ENCODE measurements at regions not wholly inside any gene's neighbourhood (a gene's known extent, or its start where the extent isn't known, plus 50 kb on each side); places are given as distances from the start of the nearest gene placed in this dataset.

DNA sequence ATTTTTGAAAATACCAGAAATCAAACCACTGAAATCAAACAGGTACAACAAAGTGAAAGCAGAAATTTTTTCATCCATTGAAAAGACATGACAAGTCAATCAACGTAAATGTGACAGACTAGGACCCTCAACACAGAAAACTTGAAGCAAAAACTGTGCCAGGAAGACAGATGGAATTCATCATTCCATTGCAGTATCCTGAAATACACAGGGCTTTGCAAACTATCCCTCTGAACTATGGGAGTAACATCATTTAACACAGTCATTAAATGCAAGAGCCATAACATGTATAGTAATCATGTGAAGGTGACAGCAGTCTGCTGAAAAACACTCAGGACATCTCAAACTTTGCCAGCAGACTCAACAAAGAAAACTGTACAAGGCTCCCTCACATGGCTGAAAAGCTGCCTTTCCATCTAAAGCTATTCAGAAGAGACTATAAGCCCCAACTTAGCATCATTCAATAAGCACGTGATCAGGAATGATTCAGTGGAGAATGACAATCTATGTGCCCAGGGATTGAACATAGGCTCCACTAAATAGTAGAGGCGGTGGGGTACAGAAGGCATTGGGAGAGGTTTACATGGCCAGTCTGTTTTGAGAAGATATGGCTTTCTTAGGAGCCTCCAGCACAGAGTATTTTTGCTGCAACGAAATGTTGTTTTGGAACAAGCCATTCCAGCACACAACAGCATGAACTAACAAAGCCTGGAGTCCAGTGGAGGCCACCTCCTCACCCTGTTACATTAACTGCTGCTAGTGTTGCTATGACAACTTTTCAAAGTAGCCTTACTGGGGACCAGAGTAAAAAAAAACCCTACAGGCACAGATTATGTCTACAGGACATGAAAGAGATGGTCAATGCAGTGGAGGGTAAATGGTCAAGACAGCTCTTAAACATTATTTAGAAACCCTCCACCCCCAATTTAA is 274.5 kb upstream of the NOCT start:
- DNase-seq, result no peak

DNA sequence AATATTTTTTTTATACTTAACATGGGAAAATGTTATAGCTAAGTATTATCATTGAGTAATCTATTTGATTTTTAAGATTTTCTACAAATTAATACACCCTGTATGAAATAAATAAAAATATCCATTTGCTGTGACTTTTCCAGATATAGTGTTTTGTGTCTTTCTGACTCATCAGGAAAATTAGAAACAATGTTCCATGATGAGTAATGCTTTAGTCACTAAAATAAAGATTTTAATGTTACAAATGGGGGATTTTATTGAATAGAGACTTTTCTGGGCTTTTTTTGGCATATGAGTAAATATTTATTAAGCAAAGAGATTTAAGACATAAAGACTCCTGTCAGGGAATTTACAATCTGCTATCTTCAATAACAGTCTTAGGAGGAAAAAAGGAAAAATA is 279.2 kb upstream of the NOCT start:
- no peak for DNase-seq

DNA sequence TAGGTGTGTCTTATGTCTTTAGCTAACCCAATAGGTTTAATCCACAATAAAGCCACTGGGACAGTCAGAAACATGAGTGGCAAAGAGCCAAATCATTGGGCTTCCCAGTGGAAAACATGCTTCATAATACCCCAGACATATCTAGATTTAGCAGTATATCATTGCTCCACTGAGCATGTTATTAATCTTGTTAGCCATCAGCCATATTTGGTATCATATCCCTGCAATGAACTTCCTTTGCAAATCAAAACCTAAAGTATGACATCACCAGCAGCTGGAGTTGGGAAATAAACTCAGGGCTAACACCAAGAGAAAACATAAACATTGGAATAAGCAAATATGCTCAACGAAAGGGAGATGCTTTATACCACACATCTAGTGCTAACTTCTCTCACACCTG is 280.8 kb upstream of the NOCT start:
- no peak for DNase-seq

DNA sequence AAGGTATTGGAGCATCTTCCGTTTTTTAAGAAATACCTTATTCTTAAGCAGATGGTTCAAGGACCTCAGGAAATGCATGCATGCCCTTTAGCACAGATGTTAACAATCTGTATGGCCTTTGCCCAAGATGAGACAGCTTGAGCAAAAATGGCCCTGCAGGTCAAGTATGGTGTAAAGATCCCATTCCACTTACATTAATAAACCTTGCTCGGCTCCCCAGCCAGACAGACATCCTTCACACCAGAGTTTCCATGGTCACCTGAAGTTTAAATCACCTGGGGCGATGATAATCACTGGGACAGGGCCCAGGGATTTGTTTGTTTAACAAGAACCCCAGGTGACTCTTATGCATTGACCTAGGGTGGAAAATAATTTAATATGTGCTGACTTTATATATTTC is 287.0 kb upstream of the NOCT start:
- DNase-seq, result no peak

DNA sequence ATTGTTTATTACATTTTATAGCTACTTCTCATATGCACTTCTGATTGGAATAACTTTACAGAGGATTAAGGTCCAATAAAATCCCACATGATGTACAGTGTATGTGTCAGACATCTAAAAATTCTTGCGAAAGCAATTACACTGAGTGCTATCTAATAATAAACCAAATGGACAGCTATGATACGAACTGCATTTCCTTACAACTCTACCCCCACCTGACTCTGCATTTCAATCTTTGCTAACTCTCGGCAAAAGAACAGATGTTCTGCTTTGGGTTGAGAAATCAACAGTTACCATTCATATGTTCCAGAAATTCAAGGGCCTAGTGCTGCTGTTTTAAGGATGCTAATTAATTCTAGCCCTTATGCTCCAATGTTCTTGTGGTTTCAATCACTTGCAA is 287.9 kb upstream of the NOCT start:
- DNase-seq, result no peak

DNA sequence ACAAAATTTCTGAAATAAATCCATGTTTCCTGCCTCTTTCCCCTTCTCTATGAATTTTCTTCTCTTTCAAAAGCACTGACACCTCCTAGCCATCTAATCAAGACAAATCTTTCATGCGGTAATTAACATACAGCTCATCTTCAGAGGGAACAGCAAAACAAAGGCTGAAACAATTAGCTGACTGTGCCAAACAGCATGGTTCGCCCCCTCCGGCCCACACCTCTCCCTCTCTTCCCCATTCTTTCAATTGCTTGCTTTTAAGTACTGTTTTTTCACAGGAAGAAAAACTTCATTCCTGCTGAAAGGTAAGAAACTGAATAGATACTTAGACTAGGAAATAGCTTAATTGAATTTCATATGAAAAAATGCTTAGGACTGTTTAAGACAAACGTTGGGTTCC is 291.1 kb upstream of the NOCT start:
- DNase-seq, result no peak

DNA sequence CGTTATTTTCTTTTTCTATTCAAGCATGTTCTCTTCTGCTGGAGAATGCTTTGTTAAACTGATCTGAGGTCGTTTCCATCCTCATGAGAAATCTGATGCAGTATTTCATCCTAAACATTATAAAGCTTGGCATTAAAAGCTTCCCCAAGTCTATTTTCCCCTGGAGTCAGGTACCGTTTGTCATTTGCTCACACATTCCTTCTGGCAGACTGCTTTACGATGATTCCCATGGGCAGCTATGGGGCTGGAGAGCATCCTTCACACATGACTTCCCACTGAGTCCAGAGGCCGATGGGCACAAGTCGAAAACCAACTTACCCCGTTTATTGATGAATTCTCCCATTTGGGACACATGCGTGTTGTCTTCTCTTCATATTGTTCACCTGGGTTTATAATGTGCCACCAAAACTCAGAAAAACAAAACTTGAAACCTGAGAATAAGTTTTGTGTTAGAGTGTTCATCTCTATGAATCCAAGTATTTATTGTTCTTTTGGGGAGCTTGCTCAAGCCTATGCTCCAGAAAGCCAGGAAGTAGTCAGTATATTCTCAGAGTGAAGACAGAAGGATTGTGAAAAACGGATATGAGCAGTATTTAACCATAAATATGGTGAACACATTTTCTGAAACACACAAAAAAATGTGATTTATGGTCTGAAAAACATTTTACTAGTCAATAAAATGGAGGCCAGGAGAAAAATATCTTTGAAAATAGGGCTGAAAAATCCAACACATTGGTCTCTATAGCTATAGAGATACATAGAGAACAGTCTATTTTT is 298.8 kb upstream of the NOCT start:
- DNase-seq, result peak; percentile 11 to 12

DNA sequence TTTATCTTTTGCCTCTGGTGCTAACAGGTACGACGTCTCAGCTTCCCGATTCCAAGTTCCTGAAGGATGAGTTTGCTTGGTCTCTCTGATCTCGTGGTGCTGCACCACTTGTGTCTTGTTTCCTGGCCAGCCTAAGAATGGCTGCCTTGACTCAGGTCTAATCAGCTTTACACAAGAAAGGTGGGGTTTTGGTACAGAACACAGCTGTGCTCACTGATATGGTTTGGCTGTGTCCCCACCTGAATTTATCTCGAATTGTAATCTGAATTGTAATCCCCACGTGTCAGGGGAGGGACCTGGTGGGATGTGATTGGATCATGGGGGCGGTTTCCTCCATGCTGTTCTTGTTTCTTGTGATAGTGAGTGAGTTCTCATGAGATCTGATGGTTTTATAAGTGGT is 305.3 kb upstream of the NOCT start:
- no peak for DNase-seq

DNA sequence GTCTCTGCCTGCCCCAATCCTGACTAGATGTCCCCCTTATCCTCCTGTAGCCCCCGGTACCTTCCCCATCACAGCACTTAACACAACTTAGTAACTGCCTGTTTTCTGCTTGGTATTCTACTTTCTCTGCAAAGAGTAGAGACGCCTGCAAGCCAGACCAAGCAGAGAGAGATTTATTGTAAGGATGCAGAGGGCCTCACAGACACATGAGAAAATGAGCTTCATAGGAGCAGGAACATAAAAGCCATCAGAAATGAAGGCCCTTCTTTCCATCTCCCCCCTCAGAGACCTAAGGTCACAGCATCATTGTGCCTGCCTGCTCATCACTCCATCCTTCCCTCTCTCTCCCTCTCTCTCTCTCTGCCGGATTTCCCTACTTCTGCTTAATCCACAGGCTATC is 305.7 kb upstream of the NOCT start:
- DNase-seq, result no peak

DNA sequence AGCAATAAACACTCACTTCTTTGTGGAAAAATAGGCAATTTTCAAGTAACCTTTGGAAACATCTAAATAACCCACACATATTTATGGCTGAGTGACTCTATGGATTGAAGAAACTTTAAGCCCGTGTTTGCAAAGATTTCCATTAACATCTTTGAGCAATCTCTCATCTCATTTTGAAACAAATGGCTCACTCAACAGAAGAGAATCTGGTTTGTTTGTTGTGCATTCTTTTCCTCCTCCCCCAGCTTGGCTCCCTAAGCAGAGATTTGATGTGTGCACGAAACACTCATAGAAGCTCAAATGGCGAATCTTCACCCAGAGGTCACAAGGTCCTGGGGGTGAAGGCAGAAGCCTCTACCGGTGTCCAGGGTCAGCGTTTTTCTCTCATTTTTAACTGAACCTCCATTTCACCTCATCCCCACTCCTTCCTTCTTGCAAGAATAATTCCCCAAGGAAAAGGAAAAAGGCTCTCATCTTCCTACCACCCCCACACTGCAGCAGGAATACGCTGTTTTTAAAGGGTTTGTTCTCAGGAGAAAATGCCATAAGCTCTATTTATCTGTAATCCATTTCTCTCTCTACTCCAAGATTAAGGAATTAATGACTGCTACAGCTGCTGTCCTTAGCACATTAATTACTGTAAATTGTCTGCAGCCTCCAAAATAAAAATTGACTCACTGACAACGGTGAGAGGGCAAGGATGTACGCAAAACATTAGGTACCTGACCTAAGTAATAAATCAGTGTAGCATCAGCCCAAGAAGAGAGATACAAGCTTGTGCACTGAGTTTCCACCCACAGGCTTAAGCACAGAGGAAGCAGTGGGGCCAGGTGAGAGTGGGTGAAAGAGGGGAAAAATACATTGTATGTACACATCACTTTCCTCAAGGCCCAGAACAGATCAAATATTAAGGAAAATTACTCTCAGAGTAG is 307.6 kb upstream of the NOCT start:
- DNase-seq, result no peak

DNA sequence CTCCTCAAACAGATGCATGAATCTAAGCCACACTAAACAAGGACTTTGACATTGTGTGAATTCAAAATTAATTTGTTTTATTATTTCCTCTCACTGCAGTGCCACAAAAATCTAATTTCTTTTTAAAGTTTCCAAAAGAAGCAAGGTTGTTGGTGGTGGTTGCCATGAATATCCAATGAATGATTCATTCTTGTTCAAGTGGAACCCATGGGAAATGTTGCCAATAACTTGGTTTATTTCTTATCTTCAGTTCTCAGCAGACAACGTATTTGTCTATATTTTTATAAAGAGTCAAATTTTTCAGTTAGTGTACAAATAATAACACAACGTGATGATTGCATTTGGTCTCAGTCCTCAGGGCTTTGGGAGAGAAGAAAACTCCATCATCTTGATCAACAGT is 309.4 kb upstream of the NOCT start:
- DNase-seq, result no peak

DNA sequence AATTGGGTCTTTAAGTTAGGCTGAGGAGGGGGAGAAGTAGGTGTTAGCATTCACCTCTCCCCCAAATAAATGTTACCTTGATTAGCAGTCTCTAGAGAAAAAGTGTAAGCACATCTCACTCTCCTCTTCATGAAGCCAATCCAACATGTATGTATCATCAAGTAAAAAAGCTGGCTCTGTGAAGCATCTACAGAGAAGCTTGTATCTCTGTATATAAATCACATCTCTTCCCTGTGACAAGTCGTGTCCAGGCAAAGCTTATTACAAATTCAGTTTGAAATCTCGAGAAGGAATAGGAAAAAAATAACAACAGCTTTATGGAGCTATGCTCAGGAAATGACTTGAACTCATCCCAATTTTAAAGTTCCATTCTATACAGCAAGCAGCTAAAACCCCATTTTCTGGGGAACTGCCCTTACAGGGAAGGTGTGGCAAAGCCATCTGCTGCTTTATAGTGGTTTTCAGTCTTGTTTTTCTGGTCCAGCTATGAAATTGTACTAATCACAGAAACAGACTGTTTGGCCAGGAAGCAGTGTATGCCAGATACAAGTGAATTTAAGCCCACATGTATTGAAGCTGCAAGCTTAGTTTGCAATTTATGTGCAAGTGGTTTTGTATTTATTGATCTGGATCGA is 313.3 kb upstream of the NOCT start:
- DNase-seq, result no peak

DNA sequence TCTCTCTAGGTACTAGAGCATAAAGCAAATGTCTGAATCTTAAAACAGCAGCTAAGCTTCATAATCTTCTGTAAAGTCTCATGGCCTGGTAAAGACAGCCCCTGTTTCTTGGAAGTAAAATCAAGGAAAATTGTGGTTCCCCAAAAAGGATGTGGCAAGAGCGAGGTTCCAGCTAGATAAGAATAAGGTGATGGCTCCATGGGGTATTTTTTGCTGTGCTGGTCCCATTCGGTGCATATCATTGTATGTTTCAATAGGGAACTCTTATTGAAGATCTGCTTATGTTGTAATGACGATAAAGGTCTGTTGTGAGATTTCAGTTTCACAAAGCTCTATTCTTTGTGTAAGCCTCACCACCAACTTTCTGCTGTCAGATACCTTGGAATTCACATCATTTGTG is 316.9 kb upstream of the NOCT start:
- DNase-seq, result no peak

DNA sequence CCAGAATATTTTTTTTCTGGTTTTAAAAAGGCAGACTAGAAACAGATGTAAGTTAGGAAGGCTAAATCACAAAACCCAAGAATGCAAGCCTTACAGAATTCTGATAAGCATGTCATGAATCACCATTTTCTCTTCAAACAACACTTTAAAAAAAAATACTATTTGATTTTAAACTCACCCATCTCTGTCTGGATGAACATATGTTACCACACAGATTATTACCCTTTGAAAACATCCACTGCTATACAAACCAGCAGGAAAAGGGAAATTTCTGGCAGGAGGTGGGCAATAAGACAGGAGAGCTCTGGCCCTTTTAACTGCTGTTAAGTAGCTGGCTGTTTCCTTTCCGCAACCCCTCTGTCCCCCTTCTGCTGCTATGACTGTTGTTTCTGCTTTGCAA is 317.7 kb upstream of the NOCT start:
- DNase-seq, result no peak

DNA sequence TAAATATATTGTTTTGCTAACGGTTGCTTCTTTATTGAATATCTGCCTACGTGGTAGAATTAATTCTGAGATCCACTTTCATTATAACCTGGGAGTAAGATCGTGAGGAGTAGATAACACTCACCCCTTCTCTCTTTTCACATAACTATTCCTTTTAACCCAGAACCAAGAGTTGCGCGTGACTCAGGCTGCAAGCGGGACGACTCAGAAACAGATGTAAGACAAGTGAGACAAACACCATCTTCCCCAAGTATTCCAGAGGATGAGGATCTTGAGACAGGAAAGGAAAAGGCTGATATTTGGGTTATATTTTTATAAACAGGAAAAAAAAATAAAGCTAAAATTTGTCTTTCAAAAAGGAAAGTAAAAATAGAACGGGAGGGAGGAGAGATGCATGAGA is 318.8 kb upstream of the NOCT start:
- DNase-seq, result no peak

DNA sequence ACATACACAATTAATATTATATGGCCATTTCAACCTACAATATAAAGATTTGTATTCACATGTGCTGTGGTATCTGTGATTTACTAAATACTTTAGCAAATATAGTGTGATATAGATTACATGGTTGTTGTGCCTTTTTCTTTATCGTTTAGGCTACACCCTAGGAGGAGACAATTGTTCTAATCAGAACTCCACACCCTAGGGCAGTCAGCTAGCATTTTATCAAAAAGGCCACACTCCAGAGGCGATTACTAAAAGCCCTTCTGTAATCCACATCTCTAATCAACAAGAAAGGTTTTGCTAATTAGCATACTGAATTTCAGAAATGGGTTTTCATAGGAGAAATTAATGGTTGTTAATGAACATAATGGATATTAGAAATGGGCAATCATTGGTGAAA is 319.5 kb upstream of the NOCT start:
- no peak for DNase-seq

DNA sequence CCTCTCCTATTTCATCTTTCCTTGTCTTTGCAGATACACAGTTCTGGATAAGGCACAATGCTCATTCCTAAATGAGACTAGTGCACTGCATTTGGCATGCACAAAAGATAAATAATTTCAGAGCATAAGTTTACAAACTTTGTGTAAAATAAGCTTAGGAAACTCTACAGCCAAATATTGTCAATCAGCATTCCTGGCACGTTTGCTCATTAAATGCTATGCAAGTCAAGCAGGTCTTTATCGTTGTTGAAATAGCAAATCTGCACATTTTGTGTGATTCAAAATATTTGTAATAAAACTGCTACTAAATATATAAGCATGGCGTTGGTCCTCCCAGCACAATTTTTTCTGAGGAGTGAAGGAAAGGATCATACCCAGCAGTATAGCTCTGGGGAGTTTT is 322.1 kb upstream of the NOCT start:
- DNase-seq, result no peak

DNA sequence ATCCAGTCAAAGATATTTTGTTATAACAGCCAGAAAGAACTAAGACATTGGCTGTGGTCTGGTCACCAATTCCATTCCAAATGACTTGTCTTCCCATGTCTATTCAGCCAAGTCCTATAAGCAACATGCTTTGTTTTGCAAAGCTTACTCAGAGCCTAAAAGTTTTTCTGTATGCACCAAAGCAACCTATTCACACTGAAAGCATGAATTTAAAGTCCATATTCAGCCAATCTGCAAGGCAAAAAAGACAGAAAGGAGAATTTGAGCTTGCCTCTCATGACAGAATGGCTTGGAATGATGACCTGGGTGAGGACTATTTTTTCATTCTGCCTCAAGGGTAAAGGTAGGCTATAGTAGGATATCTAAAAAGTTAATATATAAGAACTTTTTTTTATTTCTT is 323.2 kb upstream of the NOCT start:
- no peak for DNase-seq

DNA sequence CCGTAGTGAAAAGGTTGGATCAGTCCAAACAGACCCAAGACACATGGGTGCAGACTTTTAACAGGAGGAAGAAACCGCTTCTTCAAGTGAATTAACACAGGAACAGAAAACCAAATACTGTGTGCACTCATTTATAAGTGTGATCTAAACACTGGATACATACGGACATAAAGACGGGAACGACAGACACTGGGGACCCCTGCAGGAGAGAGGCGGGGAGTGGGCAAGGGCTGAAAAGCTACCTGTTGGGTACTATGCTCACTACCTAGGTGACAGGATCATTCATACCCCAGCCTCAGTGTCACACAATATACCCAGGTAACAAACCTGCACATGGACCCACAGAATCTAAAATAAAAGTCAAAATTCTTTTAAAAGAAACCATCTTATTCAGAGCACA is 326.0 kb upstream of the NOCT start:
- DNase-seq, result no peak

DNA sequence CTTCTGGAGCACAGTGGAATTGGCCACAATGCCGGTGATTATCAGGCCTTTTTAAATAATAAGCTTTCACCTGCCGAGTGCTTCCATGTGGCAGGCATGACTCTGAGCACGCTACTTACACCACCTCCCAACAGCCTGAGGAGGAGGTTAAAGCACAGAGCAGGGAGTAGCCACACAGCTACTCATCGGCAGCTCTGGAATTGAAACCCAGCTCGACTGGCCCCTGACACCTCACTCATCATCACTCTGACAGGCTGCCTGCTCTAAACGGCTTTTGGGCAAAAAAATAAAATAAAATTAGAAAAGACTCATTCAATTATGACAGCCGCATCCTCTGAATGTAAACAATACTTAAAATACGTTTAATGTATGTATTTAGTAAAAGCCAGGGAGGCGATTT is 326.4 kb upstream of the NOCT start:
- no peak for DNase-seq

DNA sequence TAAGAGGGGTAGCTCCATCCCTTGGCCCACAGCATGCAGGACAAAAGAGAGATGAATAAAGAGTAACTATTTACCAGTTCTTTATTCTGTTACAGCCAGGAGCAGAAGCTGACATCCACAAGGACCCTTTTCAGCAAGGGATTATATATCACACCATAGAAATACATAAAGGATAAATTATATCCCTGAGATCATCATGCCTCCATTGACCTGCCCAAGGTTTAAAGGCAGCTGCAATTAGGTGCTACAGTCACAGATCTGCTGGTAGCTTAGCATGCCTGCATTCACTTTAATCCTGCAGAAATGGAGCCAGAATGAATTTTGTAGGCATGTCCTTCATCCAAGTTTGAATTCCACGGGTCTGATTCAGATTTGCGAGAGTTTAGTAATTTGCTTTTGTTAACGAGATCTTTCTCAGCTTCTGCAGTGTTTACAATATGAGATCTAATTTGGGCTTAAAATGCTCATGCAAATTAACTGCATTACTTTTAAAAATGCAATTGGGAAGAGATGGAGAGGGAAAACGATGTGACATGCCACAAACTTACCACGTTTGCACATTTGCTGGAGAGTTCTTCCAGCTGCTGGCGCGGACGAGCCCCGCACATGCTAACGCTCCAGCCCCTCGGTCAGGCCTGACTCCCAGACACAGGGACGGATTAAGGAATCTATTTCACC is 327.0 kb upstream of the NOCT start:
- no peak for DNase-seq

All from NCI-H187 (cell line).